Gastroesophageal sphincter (tissue), 3 donors: ENCODE measurements at regions not wholly inside any gene's neighbourhood (a gene's known extent, or its start where the extent isn't known, plus 50 kb on each side); places are given as distances from the start of the nearest gene placed in this dataset.

Experiments used
- CTCF ChIP-seq, 4 experiments: fragments of 200-600 bp in 2 of 4; fragments of 450-650 bp in 2 of 4; sonication (generic) in 1 of 4; IDR thresholded peaks; one replicate each; pipeline ENCODE4 v1.5.1; 2017 to 2019; ENCODE audit warnings: antibody characterized with exemption in 4 of 4, mild to moderate bottlenecking in 2 of 4, moderate library complexity in 2 of 4
- POLR2AphosphoS5 ChIP-seq: sonication (generic); formaldehyde crosslinking; IDR thresholded peaks from one replicate; pipeline ENCODE4 v1.6.1; 2017; ENCODE audit warnings: antibody characterized with exemption

- TF ChIP-seq POLR2AphosphoS5 (no peak), CTCF (IDR thresholded peaks at IDR 0.05) (no peak)
These were observed 177.5 kb downstream of the DACT1 start for GRCh38 chr14:58815161-58815701.
